Caki2 (cell line): ENCODE measurements at regions not wholly inside any gene's neighbourhood (a gene's known extent, or its start where the extent isn't known, plus 50 kb on each side); places are given as distances from the start of the nearest gene placed in this dataset.
A peak's percentile ranks its signal among the peaks of the same experiment; 100 is the strongest.

Experiments used
- DNase-seq: peaks from one replicate; pipeline ENCODE4 v3.0.0-alpha.2; 2015; ENCODE audit warnings: low read depth
- in situ Hi-C: cut with HindIII; loops from 2 replicates; pipeline ENCODE4 v1.10.0; 2016; ENCODE audit warnings: low sequenced_read_pairs, low pct_unique_long_range_greater_than_20kb, mixed read lengths

DNA sequence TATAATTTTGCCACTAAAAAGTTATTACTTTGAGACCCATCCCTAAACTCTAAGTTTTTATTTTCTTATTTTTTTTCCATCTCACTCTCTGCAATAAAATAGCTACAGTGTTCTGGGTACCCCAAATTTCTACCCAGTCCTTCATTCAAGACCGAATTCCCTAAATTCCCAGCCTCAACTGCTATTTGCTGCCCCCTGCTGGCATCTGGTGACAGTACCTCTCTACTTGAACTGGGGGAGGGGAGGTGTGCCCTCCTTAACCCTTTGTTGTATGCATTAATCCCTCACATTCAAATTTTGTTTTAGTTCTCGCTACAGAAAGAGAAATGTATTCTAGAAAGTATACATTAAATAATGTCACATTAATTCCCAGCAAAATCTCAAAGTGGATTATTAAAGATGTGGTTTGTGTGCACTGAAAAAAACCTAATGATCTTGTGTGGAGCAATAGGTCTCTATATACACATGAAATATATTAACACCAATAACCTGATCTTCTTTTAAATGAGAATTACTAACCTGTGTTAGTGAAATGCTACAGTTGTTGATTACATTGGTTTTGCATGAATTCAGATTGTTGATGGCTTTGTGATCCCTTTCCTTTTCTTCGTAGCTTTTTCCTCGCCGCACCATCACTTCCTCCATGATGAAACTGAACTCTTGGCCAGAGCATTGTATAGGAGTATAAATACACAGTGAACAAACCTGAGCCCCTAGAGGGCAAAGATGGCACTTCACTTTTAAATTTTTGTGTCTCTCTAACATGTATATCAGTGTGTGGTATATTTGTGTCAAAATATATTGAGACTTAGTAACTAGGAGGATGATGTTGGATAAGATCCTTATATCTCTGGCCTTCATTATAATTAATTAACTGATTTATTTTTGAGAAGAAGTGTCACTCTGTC, 590.0 kb downstream of the METTL15 start:
- in situ Hi-C loops, result no loop called here
- peak; percentile 26 for DNase-seq

DNA sequence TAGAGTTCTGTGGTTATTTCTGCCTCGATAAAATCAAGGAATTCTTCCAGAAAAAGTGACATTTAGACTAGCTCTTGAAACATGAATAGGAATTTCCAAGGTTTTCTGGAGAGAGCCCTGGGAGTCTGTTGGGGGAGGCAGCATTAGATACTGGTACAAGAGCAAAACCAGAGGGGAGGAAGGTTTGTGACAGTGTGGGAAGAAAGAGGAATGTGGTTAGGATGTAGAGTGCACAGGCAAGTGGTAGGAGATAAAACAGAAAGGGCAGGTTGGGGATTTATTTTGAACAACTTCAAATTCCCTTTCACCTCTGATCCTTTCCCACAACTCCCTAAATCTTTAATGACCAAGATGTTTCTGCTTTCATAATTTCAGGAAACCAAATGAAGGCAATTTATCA, 588.4 kb downstream of the METTL15 start:
- in situ Hi-C loops, result no loop called here
- no peak for DNase-seq

DNA sequence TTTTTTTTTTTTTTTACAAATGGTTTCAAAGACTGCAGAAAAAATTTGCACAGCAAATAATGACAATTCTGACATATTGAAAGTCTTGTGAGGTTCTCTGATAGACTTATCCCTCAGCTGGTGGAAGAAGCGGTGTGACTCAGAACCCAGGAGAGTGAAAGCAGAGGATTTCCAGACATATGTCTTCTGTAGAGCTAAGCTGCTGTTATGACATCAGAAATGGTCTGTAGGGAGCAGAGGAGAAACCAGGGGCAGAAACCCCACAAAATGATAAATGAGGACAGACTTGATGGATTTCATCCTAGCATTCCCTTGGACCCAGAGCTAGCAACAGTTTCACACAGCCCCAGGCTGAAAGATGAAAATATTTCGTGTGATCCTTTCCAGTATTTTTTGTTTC, 582.6 kb downstream of the METTL15 start:
- in situ Hi-C loops, result no loop called here
- DNase-seq, result no peak

DNA sequence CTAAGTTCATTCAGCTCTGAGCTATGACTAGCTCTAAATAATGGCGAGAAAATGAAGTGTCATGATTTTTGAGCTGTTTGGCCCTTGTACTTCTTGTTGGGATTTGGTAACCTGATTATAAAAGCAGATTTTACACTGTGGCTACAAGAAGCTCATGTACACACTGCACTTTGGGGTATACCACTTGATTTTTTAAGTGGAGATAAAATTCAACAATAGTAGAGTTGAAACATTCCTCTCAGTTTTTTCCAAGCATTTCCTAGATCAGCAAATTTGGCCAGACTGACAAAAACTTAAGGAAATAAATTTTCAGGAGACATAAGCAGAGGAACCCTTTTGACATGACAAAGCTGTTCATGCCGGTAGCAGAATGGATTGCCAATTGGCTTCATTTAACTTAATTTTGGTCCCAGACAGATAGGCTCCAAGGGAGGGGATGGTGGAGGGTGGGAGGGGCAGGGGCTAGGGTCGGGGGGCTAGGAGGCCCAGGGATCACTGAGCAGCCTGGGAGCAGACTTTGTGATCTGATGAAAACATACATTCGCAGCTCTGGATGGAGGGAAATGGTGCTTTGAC, 575.9 kb downstream of the METTL15 start:
- in situ Hi-C loops, result no loop called here
- DNase-seq, result no peak

DNA sequence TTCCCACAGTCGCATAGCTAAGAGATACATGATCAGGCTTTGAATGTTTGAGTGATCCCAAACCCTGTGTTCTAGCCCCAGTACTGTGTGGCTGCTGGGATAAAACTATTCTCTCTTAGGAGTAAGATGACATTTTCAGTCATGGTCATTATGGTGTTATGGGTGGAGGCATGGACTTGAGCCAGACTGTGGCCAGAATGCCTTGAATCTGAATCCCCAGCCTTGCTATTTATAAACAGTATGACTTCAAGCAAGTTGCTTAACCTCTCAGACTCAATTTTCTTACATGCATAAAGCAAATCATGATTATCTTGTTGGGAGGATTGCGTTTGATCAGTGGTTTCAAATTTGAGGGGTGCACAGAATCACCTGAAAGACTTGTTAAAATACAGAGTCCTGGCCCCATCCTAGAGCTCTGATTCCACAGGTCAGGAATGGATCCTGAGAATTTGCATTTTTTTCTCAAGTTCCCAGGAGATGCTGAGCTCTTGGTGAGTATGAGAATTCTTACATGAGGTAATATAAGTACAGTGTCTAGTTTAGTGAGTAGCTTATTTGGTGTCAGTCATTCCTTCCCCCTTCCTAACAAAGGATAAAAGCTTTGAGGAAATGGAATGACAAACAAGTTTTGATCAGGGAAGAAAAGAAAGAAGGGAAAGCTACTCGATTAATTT, 571.7 kb downstream of the METTL15 start:
- DNase-seq, result no peak
- in situ Hi-C loops, result no loop called here

DNA sequence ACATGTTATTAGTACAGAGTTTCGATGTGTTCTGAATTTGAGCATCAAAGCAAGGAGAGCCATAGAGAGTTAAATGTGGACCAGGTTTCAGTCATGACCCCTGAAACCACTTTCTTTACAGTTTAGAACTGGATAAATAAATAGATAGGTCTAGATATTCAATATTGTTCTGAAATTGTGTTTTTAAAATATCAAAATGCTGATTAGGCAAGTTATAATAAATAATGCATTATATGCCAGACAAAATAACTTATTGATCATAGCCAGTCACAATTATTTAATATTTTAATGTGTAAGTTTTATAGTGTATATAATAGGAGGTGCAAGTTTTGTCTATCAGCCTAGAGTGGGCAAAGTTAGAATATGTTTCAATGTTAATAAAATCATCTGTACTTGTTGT, 569.5 kb downstream of the METTL15 start:
- in situ Hi-C loops, result no loop called here
- DNase-seq, result no peak

DNA sequence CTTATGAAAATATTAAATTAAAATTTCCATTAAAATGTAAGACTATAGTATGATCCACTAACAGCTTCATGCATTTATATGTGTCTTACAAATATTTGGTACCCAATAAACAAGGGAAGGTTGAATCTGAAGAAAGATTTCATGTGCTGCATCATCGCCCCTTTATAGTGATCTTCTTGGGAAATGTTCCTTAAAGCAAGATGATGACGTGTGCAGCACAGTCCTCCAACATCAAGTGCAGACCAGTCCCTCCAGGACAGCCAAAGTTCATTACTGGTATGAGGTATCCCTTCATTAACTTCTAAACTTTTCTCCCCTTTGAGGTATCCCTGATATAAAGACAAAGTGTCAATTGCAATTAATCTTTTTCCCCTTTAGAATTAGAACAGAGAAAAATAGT, 567.0 kb downstream of the METTL15 start:
- in situ Hi-C loops, result no loop called here
- DNase-seq, result no peak

DNA sequence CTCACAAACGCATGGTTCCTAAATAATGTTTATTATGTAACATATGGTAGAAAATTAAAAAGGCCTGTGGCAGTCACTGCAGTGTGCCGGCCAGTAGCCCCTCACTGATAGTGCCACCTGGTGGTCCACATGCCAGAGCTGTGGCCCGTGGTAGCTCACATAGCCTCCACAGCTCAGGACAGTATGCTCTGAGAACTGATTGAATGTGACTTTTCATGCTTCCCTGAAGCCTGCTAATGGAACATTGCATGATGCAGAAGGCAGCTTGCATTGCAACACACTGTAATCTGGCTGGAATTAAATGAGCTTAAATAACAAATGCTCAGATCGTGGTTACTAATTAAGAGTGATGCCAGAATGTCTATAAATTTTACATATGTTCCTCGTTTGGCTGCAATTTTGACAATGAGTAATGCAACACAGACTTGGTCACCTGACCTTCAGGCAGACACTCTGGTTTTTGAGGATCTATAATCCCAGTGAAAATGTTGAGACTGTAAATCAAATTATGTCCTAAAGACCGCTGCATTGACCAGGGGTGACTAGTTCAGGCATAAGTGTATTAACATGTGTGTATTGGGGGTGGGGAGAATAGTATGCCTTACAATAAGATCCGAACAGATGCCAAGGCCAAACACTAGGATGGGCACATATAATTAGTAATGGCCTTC, 566.4 kb downstream of the METTL15 start:
- DNase-seq, result no peak

DNA sequence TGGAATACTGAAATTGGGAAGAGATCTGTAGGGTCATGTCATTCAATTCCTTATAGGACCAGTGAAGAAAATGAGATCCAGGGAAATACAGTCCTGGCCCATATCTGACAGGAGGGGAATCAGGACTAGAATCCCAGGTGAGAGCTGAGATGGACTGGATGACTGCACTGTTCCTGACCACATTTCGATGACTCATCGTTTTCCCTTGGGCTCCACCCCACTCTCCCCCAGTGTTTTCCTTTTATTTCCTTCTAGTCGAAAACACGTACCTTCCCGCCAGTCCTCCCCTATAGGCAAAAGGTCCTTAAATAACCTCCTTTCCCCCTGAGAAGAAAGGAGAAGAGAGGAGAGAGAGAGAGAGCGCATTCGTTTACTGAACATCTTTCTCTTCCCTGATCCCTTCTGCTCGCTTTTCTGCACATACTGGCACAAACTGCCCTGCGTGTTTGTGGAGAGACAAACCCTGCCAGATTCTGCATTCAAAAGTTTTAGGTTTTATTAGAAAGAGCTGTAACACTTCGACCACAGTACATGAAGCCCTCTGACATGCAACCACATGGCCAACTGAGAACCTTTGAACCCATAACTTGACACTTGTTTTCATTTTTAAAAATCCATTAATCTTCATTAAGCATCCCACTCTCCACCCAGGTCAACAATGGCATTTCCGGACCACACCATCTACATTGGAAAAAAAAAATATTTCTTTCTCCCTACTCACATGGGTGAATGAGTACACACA, 565.7 kb downstream of the METTL15 start:
- in situ Hi-C loops, result no loop called here

More for the DNA sequence above, 566.4 kb downstream of the METTL15 start:
- in situ Hi-C loops, result no loop called here

DNA sequence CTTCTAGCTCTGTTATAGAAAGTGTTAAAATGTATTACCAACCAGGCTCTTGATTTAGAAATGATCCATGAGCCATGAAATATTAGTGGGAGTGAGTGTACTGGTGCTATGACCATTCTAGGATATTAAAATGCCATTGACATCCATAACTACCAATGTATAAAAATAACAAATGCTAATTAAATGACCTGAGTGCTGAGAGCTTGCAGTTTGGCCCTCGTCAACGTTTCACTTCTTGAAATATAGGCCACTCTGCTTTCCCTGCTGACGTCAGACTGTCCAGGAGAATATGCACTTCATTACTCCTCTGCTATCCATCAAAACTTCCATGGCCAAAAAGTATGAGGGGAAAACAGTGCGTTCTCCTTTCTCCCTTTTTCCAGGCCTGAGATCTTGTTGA, 563.1 kb downstream of the METTL15 start:
- in situ Hi-C loops, result no loop called here
- DNase-seq, result no peak

More for the DNA sequence above, 565.7 kb downstream of the METTL15 start:
- peak; percentile 33 for DNase-seq

DNA sequence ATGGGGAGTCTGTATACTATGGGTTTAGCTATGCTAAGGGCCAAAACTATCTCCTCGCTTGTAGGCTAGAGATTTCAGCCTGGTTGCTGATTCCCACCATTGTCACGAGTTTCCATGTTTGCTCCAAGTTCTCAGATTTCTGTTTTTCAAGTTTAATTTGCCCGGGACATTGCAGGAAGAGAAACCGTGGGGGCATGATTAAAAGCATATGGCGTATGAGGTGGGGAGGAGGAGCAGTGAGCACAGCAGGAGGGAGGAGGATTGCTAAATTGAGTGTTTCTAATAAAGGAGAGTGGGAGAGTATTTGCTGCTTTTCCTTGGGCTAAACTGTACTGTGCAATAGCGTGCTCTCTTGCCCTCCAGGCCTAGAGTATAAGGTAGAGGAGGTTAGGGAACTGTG, 558.4 kb downstream of the METTL15 start:
- DNase-seq, result no peak
- in situ Hi-C loops, result no loop called here

DNA sequence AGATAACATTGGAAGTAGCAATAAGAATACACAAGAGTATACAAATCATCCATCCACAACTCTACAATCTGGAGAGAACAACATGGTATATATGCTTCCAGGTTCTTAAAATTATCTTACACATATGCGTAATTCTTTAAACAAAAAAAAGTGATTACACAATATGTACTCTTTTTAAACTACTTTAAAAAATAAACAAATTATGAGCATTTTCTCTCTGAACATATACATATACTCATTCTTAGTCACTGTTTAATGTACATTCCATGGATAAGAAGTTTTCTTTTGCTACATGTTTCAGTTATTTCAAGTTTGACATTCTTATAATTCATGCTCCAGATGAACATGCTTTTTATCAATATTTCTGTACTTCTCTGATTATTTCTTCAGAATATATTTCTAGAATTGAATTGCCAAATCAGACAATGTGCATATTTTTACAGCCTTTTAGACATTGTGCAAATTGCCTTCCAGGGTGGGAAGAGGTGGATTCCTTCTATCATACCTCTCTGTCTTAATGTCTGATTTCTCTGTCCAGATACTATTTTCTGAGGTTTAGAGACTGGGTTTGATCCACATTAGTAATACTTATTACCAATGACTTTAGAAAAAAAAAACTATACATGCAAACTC, 551.6 kb downstream of the METTL15 start:
- in situ Hi-C loops, result no loop called here
- no peak for DNase-seq

DNA sequence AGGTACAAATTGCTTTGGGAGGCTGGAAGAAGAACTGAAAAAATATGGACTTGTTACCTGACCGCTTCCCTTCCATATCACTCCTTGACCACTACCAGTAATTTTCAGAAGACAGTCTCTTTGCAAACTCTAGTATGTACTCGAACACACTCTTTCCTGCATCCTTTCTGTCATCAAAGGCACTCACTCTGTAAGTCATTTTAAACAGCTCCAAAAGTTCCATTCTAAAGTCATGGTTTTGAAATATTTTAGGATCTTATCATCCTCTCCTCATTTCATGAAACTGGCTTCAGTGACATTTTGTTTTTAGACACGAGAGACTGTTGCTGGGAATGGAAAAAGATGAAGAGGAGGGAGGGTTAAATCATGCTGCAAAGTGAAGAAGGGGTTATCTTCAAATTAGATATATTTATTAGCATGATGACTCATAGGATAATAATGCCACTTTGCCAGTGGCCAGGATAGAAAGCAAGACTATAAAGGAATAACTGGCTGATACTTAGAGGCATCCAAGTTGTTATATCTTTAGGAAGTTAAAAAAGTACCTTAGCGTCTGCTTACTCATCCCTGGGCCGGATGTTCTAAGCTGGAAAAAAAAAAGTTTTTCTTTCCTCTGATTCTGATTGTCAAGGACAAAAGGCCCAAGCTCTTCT, 549.3 kb downstream of the METTL15 start:
- in situ Hi-C loops, result no loop called here
- no peak for DNase-seq

DNA sequence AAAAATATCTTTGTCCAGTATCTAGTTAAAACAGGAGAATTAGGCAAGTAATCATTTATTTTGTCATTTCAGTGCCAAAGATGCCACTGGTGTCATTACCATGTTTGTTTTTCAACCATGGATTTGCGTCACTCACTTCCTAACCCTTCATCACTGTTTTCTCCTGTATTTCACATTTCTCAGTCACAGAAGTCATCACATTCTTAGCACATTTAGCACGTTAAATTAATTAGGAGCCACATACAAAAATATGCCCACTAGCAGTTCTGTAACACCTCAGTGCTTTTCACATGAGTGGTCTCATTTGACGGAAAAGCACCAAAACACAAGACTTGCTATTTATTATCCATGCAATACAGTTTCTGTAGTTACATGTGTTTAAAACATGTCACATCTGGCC, 546.0 kb downstream of the METTL15 start:
- in situ Hi-C loops, result no loop called here
- no peak for DNase-seq

DNA sequence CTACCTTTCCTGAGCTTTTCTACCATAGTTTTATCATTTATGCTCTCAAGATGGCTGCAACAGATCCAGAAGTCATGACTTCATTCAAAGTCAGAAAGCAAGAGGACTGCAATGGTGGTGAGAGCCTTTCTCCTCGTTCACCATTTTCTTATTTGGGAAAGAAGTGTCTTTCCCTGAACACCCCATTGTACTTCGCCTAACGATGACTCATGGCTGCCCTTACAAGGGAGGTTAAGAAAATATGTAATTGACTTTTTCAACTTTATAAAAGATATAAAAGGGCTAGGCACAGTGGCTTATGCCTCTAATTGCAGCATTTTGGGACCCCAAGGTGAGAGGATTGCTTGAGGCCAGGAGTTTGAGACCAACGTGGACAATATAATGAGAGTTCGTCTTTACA, 541.7 kb downstream of the METTL15 start:
- in situ Hi-C loops, result no loop called here
- DNase-seq, result no peak

DNA sequence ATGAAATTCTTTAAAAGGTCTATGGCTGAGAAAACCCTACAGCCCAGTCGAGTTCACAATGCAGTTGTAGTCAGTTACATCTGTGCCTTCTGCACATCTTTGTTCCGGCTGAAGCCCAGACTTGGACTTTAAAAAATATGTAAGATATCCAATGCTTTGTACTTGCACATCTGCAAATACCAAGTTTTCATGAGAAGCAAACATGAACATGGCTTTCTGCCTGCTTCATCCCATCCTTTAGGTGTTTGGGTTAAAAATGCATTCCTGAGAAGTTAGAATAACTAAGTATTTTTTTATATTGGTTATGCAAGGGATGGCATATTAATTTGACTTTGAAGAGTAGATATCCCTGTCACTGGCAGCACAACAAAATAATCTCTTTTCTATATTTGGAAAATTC, 528.4 kb downstream of the METTL15 start:
- in situ Hi-C loops, result no loop called here

DNA sequence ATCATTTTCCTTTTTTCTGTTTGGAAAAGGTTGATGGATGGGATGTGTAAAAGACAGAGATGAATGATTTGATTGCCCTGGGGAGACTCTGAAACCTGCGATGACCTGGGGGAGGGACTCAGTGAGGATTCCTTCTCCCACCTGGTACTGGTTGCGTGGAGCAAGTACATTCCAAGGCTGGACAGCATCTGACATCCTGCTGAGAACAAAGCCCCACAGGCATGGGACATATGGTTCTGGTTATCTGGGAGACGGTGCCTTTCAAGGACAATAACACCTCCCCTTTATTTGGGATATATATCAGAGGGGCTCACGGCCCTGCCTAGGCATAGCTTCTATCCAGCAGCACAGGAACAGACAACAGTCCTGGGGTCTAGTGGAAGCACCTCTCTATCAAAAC, 527.8 kb downstream of the METTL15 start:
- in situ Hi-C loops, result no loop called here
- DNase-seq, result no peak

More for the DNA sequence above, 528.4 kb downstream of the METTL15 start:
- no peak for DNase-seq
